Anterior cingulate cortex (tissue), 58 donors: ENCODE measurements at regions not wholly inside any gene's neighbourhood (a gene's known extent, or its start where the extent isn't known, plus 50 kb on each side); places are given as distances from the start of the nearest gene placed in this dataset.

Experiments
- DNase-seq, 58 donors: peaks; one replicate each; lab custom pipeline; 2025; lab: John Stamatoyannopoulos, UW

GRCh38 chr18:56157541-56157940 lies 480.9 kb downstream of the TXNL1 start:
- no peak for DNase-seq

- no peak for DNase-seq
Measured at GRCh38 chr18:56152551-56153310, 485.7 kb downstream of the TXNL1 start.

GRCh38 chr18:56148373-56148772 lies 490.0 kb downstream of the TXNL1 start:
- DNase-seq = no peak

- no peak for DNase-seq
Measured at GRCh38 chr18:56146565-56146964, 491.8 kb downstream of the TXNL1 start.

- no peak for DNase-seq
Measured at GRCh38 chr18:56142001-56142400, 496.4 kb downstream of the TXNL1 start.

- peak in 52 of 58 donors; percentile 1 to 87 (median 33) for DNase-seq
Measured at GRCh38 chr18:56139792-56140254, 498.6 kb downstream of the TXNL1 start.

- no peak for DNase-seq
Measured at GRCh38 chr18:56139372-56139771, 499.0 kb downstream of the TXNL1 start.

- no peak for DNase-seq
Measured at GRCh38 chr18:56136105-56136504, 502.3 kb downstream of the TXNL1 start.

- no peak for DNase-seq
Measured at GRCh38 chr18:56130481-56130880, 507.9 kb downstream of the TXNL1 start.

GRCh38 chr18:56128153-56128791 lies 510.1 kb downstream of the TXNL1 start:
- no peak for DNase-seq

GRCh38 chr18:56127322-56128099 lies 510.9 kb downstream of the TXNL1 start:
- DNase-seq = no peak

GRCh38 chr18:56124186-56124585 lies 514.2 kb downstream of the TXNL1 start:
- DNase-seq = no peak

GRCh38 chr18:56121669-56122068 lies 516.7 kb downstream of the TXNL1 start:
- DNase-seq = no peak

- no peak for DNase-seq
Measured at GRCh38 chr18:56120782-56121181, 517.6 kb downstream of the TXNL1 start.

GRCh38 chr18:56119681-56120080 lies 518.7 kb downstream of the TXNL1 start:
- DNase-seq = no peak

- DNase-seq = no peak
Measured at GRCh38 chr18:56118422-56118821, 520.0 kb downstream of the TXNL1 start.

GRCh38 chr18:56115071-56116015 lies 523.0 kb downstream of the TXNL1 start:
- no peak for DNase-seq

- DNase-seq = no peak
Measured at GRCh38 chr18:56112984-56113383, 525.0 kb upstream of the TCF4 start.

GRCh38 chr18:56112013-56112749 lies 524.2 kb upstream of the TCF4 start:
- no peak for DNase-seq
